Omental fat pad (tissue), 3 donors: ENCODE measurements at regions not wholly inside any gene's neighbourhood (a gene's known extent, or its start where the extent isn't known, plus 50 kb on each side); places are given as distances from the start of the nearest gene placed in this dataset.

Experiments used
- ATAC-seq: fragments of 150-250 bp; one replicate; pipeline ENCODE4 v1.9.1; 2016; ENCODE audit warnings: mild to moderate bottlenecking, moderate library complexity; ENCODE audit not compliant: low FRiP score
- DNase-seq: peaks from one replicate; pipeline ENCODE4 v3.0.0-alpha.2; 2019; ENCODE audit warnings: low spot score
- TF ChIP-seq, protein P1 (sequence below), 3 donors: fragments of 450-650 bp; IDR thresholded peaks; one replicate each; pipeline ENCODE4 v1.5.1; 2016 to 2017; ENCODE audit warnings: antibody characterized with exemption in 3 of 3, mild to moderate bottlenecking in 3 of 3, moderate library complexity in 2 of 3

DNA sequence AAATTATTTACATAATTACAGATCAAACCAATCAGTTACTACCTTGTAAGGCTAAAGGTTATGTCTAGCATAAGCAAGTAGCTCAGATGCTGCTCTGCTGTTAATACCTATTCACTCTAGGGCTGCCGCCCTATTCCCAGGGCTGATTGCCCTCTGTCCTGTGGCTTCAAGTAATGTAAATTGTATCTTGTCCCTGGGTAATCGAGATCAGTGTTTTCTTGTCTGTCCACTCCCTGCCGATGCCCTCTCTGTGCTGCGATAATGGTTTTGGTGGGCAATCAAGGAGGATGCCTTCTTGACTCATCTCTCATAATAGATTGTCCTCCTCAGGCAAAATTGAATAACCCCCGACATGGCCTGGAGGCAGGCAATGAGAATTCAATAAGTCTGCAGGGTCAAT lies 641.0 kb upstream of the PITX2 start:
- no peak for DNase-seq
- ATAC-seq: no peak
- TF ChIP-seq, protein P1, sequence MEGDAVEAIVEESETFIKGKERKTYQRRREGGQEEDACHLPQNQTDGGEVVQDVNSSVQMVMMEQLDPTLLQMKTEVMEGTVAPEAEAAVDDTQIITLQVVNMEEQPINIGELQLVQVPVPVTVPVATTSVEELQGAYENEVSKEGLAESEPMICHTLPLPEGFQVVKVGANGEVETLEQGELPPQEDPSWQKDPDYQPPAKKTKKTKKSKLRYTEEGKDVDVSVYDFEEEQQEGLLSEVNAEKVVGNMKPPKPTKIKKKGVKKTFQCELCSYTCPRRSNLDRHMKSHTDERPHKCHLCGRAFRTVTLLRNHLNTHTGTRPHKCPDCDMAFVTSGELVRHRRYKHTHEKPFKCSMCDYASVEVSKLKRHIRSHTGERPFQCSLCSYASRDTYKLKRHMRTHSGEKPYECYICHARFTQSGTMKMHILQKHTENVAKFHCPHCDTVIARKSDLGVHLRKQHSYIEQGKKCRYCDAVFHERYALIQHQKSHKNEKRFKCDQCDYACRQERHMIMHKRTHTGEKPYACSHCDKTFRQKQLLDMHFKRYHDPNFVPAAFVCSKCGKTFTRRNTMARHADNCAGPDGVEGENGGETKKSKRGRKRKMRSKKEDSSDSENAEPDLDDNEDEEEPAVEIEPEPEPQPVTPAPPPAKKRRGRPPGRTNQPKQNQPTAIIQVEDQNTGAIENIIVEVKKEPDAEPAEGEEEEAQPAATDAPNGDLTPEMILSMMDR (IDR thresholded peaks at IDR 0.05): no peak

DNA sequence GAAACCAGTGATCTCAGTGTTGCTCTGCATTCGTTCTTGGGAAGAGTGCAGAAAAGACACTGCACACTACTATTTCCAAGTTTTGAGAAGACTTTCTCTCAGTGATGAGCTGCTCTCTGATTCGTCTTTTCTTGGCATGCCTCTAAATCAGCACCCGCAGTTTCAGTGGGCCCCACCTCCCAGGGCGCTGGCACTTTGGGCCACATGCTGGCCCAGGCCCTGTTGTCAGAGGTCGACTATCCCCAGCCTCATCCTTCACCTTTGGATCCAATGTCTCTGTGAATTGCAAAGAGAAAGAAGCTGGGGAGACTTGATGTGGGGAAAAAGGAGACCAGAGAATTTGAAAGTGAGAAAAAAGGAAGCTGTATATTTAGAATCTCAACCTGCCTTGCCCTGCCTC lies 644.1 kb upstream of the PITX2 start:
- DNase-seq: no peak
- TF ChIP-seq, protein P1 (IDR thresholded peaks at IDR 0.05): no peak
- no peak for ATAC-seq

DNA sequence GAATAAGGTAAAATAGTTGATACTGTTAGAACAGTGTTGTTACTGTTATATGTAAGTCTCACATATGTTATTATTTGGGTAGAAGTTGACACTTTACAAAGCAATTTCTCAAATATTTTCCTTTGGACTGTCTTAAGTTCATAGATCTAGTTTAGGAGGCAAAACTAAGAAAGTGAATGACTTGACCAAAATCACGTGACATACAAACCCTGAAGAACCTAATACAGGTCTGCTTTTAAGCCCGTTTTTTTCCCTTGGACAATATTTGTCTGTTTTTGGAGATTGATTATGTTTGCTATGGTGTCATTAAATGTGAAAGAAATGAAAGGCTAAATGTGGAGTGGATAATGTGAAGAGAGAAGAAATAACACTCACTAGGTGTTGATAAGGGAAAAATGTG lies 644.9 kb upstream of the PITX2 start:
- TF ChIP-seq, protein P1 (IDR thresholded peaks at IDR 0.05): no peak
- DNase-seq: no peak
- no peak for ATAC-seq

DNA sequence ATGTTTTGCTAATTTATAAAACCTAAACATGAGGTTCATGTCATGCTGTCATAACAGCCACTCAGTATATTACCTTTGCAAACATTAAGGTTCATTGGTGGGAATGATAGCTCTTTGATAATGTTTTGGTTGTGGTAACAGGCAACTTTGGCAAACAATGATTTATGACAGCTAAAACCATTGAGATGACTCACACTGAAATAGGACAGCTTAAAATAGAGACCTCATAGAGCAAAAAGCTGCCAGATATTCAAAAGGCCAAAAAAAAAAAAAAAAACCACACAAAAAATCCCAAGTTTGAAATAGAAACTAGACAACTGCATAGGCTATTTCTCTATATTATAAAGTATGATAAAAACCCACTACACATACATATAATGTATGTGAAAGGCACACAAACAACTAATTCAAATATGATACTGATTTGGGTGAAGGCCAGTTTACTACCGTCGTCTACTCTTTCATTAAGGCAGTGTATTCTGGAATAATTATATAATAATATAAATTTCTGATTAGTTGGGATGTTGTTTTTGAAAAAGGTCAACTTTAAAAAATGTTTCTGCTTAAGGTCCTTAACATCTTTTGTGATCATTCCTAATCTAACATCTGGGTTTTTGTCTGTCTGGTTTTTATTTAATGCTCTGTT lies 646.0 kb upstream of the PITX2 start:
- ATAC-seq (no peak), DNase-seq (no peak)
- TF ChIP-seq, protein P1 (IDR thresholded peaks at IDR 0.05): no peak

DNA sequence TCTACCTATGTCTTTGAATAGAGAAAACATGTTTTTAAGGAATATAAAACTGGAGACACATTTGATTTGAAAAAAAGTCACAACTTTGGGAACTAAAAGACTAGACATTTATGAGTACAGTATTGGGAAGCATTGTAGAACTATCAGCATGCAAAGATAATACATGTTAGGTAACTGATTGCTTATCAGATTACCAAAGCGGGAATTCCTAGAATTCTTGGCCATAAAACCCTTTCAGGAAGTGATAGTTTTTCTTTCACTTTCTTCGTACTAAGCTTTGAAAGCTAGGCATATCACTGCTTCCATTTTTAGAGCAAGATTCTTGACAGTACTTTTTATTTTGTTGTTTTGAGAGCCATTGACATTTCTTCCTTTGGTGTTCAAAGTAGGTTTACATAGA lies 646.6 kb upstream of the PITX2 start:
- DNase-seq (no peak), ATAC-seq (no peak)
- TF ChIP-seq, protein P1 (IDR thresholded peaks at IDR 0.05): no peak

DNA sequence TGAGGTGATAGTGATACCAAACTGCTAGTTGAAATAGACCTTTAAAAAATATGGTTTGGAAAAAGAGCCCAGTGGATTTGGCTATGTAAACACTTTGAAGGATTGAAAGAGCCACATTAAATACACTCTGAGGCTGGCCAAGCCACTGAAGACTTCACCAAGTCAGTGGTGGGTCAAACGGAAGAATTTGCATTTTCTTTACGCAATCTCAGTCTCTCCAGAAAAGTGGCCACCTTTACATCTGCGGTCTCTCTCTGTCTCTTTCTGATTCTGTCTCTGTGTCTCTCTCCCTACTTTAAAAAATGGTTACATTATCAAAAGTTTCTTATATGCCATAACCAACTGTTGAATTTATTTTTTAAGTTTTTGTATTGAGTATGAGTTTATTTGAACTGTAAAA lies 651.2 kb upstream of the PITX2 start:
- TF ChIP-seq, protein P1 (IDR thresholded peaks at IDR 0.05): no peak
- DNase-seq (no peak), ATAC-seq (no peak)

DNA sequence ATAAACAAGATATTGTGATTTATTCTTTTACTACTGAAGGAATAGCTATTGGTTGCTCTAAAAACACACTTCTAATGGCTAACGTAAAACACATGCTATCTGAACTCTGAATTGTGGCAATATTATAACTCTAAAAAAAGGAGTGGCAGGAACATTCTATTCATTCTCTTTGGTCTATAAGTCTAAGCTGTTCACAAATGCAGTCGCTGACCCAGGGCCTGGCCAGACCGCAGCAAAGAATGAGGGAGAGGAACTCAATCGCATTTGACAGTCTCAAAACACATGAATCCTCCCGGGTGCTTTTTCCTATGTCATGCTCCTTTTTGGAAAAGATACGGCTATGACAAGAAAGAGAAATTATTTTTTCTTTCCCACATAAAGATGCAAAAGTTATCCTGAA lies 651.6 kb upstream of the PITX2 start:
- DNase-seq: no peak
- TF ChIP-seq, protein P1 (IDR thresholded peaks at IDR 0.05): no peak

More for the DNA sequence above, 651.6 kb upstream of the PITX2 start:
- no peak for ATAC-seq
